HL-60 (cell line): ENCODE measurements at regions not wholly inside any gene's neighbourhood (a gene's known extent, or its start where the extent isn't known, plus 50 kb on each side); places are given as distances from the start of the nearest gene placed in this dataset.
"Not testable (repeated sequence)": the region's sequence is repeated elsewhere in the genome, so short reads cannot be mapped to it uniquely, and the experiment has no call there.

ENCODE experiments used
- CTCF ChIP-seq: IDR thresholded peaks from one replicate; pipeline ENCODE4 v1.5.1; 2011; ENCODE audit warnings: low read length, control low read depth, inconsistent platforms; ENCODE audit not compliant: insufficient read depth
- POLR2AphosphoS5 ChIP-seq: IDR thresholded peaks from 2 replicates; pipeline ENCODE4 v1.6.1; 2012; ENCODE audit warnings: low read depth
- REST ChIP-seq: IDR thresholded peaks from 2 replicates; pipeline ENCODE4 v1.6.1; 2012; ENCODE audit warnings: low read depth; ENCODE audit not compliant: insufficient replicate concordance
- SPI1 ChIP-seq: IDR thresholded peaks from 2 replicates; pipeline ENCODE4 v1.6.1; 2012; ENCODE audit warnings: low read depth, mild to moderate bottlenecking, borderline replicate concordance

- TF ChIP-seq POLR2AphosphoS5, CTCF, REST, SPI1: not testable (repeated sequence)
Observed at GRCh38 chr11:67802623-67803022, 128.2 kb upstream of the ALDH3B2 start.
